Skeletal muscle satellite cell (primary cell): ENCODE measurements at regions not wholly inside any gene's neighbourhood (a gene's known extent, or its start where the extent isn't known, plus 50 kb on each side); places are given as distances from the start of the nearest gene placed in this dataset.

Experiments
- H3K27me3 ChIP-seq: 2 replicates; pipeline ENCODE4 v1.7.0; 2013; ENCODE audit warnings: low read length; ENCODE audit not compliant: control insufficient read depth, insufficient read depth
- H3K36me3 ChIP-seq: 2 replicates; pipeline ENCODE4 v1.7.0; 2013; ENCODE audit warnings: mild to moderate bottlenecking, control low read depth, low read length; ENCODE audit not compliant: insufficient read depth
- H3K4me1 ChIP-seq: 2 replicates; pipeline ENCODE4 v1.7.0; 2013; ENCODE audit warnings: low read length; ENCODE audit not compliant: control insufficient read depth, insufficient read depth
- H3K4me2 ChIP-seq: 2 replicates; pipeline ENCODE4 v1.7.0; 2013; ENCODE audit warnings: mild to moderate bottlenecking, low read length
- H3K4me3 ChIP-seq: 2 replicates; pipeline ENCODE4 v1.7.0; 2013; ENCODE audit warnings: low read length
- H3K9ac ChIP-seq: 2 replicates; pipeline ENCODE4 v1.7.0; 2013; ENCODE audit warnings: mild to moderate bottlenecking, low read depth, low read length, moderate library complexity
- H3K9me3 ChIP-seq: replicated peaks from 2 replicates; pipeline ENCODE4 v1.7.0; 2013; ENCODE audit warnings: mild to moderate bottlenecking, control low read depth, low read length

GRCh38 chr2:215765729-215766360 lies 247.5 kb downstream of the MREG start:
- no peak overlapping the region for H3K9ac ChIP-seq
- H3K36me3 ChIP-seq = no peaks in the 10 kb centered on the region
- H3K4me1 ChIP-seq = peaks cover 11% of the 10 kb centered on the region
- no peak overlapping the region for H3K4me3 ChIP-seq
- H3K4me2 ChIP-seq = no peak overlapping the region
- H3K9me3 ChIP-seq = no peaks in the 10 kb centered on the region
- no peaks in the 10 kb centered on the region for H3K27me3 ChIP-seq

DNA sequence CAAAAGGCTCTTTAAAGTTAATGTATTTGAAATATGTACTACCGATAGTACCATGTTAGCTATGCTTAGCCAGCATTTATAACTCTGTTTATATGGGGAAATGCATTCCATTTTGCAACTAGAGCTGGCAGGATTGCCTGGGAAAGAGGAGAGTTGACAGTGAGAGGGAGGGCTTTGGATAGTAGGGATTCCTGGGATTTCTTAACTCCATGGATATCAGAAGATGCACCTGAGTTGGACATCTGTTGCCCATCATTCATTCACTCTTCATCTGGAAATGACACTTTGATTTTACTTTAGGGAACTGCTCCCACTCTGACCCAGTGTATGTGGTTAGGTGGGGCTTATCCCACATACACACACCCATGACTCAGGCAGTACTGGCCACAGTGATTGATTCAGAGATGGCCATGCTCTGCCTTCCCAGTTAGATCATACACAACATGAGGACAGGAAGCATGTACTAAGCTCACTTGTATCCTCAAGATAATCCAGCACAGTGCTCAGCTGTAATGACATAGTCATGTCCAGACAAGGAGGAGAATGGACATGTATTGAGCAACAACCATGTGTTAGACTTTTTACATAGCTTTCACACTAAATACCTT lies 248.8 kb downstream of the MREG start:
- no peaks in the 10 kb centered on the region for H3K27me3 ChIP-seq
- H3K4me1 ChIP-seq = peaks cover 11% of the 10 kb centered on the region
- H3K9me3 ChIP-seq = no peaks in the 10 kb centered on the region
- H3K36me3 ChIP-seq = no peaks in the 10 kb centered on the region
- no peak overlapping the region for H3K4me2 ChIP-seq
- H3K4me3 ChIP-seq = no peak overlapping the region
- no peak overlapping the region for H3K9ac ChIP-seq

DNA sequence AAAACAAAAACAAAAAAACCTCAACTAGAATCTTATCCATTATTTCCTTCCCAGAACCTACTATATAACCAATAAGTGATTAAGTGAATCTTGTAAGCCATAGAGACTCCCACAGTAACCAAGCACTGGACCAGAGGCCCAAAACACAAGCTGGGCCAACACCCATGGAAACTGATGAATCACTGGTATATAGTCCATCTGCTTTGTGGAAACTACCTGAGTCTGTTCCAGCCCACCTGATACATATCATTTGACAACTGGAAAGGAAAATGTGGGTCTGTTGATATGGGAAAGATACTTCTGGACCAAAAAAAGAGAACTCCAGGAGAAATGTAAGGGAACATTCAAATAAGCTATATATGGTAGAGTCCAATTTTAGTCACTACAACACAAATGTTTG lies 252.8 kb downstream of the MREG start:
- Histone ChIP-seq H3K36me3 (no peaks in the 10 kb centered on the region), H3K9ac (no peak overlapping the region), H3K4me1 (peaks cover 28% of the 10 kb centered on the region), H3K4me3 (no peak overlapping the region), H3K27me3 (no peaks in the 10 kb centered on the region), H3K4me2 (no peak overlapping the region), H3K9me3 (no peaks in the 10 kb centered on the region)

DNA sequence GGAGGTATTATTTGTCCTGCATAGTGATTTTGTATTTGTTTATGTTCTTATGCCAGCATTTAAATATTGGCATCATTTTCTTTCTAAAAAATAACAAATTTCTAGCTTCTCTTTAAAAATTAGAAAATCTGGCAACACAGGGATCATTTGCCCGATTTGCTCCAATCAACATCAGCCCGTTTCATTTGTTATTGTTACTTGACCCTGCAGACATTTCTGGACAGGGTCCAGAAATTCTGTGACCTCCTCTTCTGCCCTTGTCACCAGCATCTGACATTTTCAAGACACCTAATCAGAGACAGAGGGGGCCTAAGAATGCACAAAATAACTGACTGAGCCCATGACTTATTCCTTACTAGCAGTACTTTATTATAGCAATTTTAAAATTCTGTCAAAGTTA lies 253.3 kb downstream of the MREG start:
- Histone ChIP-seq H3K4me3 (no peak overlapping the region), H3K9me3 (no peaks in the 10 kb centered on the region), H3K4me2 (no peak overlapping the region), H3K9ac (no peak overlapping the region), H3K36me3 (no peaks in the 10 kb centered on the region), H3K27me3 (no peaks in the 10 kb centered on the region), H3K4me1 (peaks cover 31% of the 10 kb centered on the region)

- no peaks in the 10 kb centered on the region for H3K27me3 ChIP-seq
- no peak overlapping the region for H3K4me3 ChIP-seq
- peaks cover 20% of the 10 kb centered on the region for H3K4me1 ChIP-seq
- H3K4me2 ChIP-seq = no peak overlapping the region
- H3K9ac ChIP-seq = no peak overlapping the region
- no peaks in the 10 kb centered on the region for H3K36me3 ChIP-seq
- no peaks in the 10 kb centered on the region for H3K9me3 ChIP-seq
These were observed 254.7 kb downstream of the MREG start for GRCh38 chr2:215758691-215759090.

DNA sequence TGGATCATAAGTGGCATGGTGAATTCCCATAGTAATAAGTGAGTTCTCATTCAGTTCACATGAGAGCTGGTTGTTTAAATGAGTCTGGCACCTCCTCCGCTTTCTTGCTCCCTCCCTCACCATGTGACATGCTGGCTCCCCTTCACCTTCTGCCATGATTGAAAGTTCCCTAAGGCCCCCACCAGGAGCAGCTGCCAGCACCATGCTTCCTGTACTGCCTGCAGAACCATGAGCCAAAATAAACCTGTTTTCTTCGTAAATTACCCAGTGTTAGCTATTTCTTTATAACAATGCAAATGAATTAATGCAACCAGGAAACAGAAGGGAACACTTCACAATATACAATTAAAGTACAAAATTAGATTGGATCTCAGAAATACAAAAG lies 257.0 kb downstream of the MREG start:
- no peak overlapping the region for H3K4me2 ChIP-seq
- H3K4me3 ChIP-seq = no peak overlapping the region
- no peak overlapping the region for H3K9ac ChIP-seq
- no peaks in the 10 kb centered on the region for H3K9me3 ChIP-seq
- H3K4me1 ChIP-seq = peaks cover 27% of the 10 kb centered on the region
- no peaks in the 10 kb centered on the region for H3K27me3 ChIP-seq
- H3K36me3 ChIP-seq = no peaks in the 10 kb centered on the region

- no peak overlapping the region for H3K9ac ChIP-seq
- H3K4me2 ChIP-seq = no peak overlapping the region
- H3K4me3 ChIP-seq = no peak overlapping the region
These were observed 257.6 kb downstream of the MREG start for GRCh38 chr2:215755641-215756345.

GRCh38 chr2:215754546-215754945 lies 258.8 kb downstream of the MREG start:
- Histone ChIP-seq H3K4me2 (no peak overlapping the region), H3K4me1 (peaks cover 44% of the 10 kb centered on the region), H3K36me3 (no peaks in the 10 kb centered on the region), H3K27me3 (no peaks in the 10 kb centered on the region), H3K9me3 (no peaks in the 10 kb centered on the region), H3K4me3 (no peak overlapping the region), H3K9ac (no peak overlapping the region)

More at GRCh38 chr2:215755641-215756345, 257.6 kb downstream of the MREG start:
- Histone ChIP-seq H3K27me3 (no peaks in the 10 kb centered on the region), H3K9me3 (no peaks in the 10 kb centered on the region), H3K36me3 (no peaks in the 10 kb centered on the region), H3K4me1 (peaks cover 33% of the 10 kb centered on the region)

DNA sequence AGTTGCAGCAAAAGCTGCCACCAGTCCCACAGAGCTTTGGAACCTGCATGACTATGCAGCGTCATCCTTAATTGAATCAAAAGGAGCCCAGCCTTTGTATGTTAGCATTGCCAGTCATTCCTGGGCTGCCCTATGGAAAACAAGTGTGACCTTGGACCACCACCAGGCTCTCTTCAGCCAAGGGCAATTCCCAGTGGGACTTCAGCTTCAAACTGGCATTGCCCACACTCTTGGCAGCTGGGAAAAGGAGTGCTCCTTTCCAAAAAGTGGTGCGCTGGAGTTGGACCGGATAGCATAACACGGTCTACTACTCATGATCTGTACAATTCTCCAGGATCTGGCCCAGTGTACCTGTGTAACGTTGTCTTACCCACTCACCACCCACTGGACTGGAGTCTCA lies 259.5 kb downstream of the MREG start:
- H3K4me3 ChIP-seq = no peak overlapping the region
- no peaks in the 10 kb centered on the region for H3K27me3 ChIP-seq
- no peaks in the 10 kb centered on the region for H3K9me3 ChIP-seq
- H3K36me3 ChIP-seq = no peaks in the 10 kb centered on the region
- H3K4me2 ChIP-seq = no peak overlapping the region
- peaks cover 45% of the 10 kb centered on the region for H3K4me1 ChIP-seq
- H3K9ac ChIP-seq = no peak overlapping the region

DNA sequence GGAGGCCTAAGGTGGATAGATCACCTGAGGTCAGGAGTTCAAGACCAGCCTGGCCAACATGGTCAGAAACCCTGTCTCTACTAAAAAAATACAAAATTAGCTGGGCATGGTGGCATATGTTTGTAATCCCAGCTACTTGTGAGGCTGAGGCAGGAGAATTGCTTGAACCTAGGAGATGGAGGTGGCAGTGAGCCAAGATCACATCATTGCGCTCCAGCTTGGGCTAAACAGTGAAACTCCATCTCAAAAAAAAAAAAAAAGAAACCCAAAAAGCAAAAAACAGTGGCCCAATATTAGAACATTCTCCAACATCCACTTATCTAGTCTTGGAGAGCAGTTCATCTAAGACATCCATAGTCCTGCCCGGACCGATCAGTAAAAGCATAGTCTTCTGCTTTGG lies 260.4 kb downstream of the MREG start:
- Histone ChIP-seq H3K4me2 (no peak overlapping the region), H3K9ac (no peak overlapping the region), H3K27me3 (no peaks in the 10 kb centered on the region), H3K4me1 (peaks cover 47% of the 10 kb centered on the region), H3K9me3 (no peaks in the 10 kb centered on the region), H3K36me3 (no peaks in the 10 kb centered on the region), H3K4me3 (no peak overlapping the region)

DNA sequence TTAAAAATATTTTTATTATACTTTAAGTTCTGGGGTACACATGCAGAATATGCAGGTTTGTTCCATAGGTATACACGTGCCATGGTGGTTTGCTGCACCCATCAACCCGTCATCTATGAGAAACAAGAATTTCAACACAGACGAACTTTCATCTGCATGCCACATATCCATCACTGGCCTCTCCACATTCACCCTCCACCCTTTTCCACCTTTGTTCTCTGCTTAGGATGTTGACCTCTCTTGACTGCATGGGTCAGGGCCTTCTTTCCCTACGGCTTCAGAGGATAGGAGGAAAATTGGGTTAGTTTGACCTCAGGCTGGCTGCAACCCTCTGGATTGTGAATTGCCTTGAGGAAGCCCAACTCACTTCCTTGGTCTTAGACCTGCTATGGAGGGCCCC lies 260.9 kb downstream of the MREG start:
- Histone ChIP-seq H3K4me3 (no peak overlapping the region), H3K9ac (no peak overlapping the region), H3K36me3 (no peaks in the 10 kb centered on the region), H3K4me1 (peaks cover 48% of the 10 kb centered on the region), H3K27me3 (no peaks in the 10 kb centered on the region), H3K9me3 (no peaks in the 10 kb centered on the region), H3K4me2 (no peak overlapping the region)

DNA sequence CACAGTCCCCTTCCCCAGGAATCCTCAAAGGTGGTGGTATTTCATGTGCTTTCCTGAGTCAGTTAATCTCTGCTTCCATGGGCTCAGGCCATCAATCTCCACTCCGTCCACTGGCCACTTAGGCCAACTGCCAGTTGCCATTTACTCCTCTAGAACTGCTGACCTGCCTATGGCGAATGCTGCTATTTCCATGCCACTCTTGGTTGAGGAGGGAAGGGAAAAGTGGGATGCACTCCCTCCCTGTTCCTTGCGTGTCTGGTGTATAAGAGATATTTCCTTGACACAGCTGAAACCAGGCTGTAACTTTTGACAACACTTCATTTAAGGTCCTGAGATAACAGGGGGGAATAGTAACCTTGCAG lies 261.5 kb downstream of the MREG start:
- H3K9ac ChIP-seq = no peak overlapping the region
- no peak overlapping the region for H3K4me2 ChIP-seq
- H3K4me3 ChIP-seq = no peak overlapping the region
- no peaks in the 10 kb centered on the region for H3K27me3 ChIP-seq
- H3K36me3 ChIP-seq = no peaks in the 10 kb centered on the region
- H3K9me3 ChIP-seq = no peaks in the 10 kb centered on the region
- H3K4me1 ChIP-seq = peaks cover 54% of the 10 kb centered on the region
